H1 (cell line): ENCODE measurements at regions not wholly inside any gene's neighbourhood (a gene's known extent, or its start where the extent isn't known, plus 50 kb on each side); places are given as distances from the start of the nearest gene placed in this dataset.

Experiments used
- CTCF ChIA-PET: fragments of 300-600 bp; sonication (Branson Sonifier 250); formaldehyde crosslinking; loops from one replicate; lab custom pipeline; 2021; ENCODE audit not compliant: partially characterized antibody; lab: Charles Lee
- POLR2A ChIA-PET: fragments of 300-600 bp; sonication (Branson Sonifier 250); formaldehyde crosslinking; loops from one replicate; lab custom pipeline; 2021; ENCODE audit warnings: inconsistent platforms; ENCODE audit not compliant: partially characterized antibody; lab: Charles Lee
- DNase-seq, 2 experiments: peaks; one replicate each; pipeline versions ENCODE4 v3.0.0 to v3.0.0-alpha.2; 2010 to 2022; ENCODE audit warnings: low spot score in 2 of 2, low read depth in 1 of 2, mixed read lengths in 1 of 2
- FAIRE-seq: peaks from 2 replicates; lab custom pipeline; 2011; peaks lifted over from hg19 to GRCh38; lab: Jason Lieb, UNC
- H2AFZ ChIP-seq: 2 replicates; pipeline ENCODE4 v1.8.1; 2012; ENCODE audit warnings: low read length, inconsistent platforms
- H2AK5ac ChIP-seq: 2 replicates; pipeline ENCODE4 v1.6.1; 2013; ENCODE audit warnings: low read depth, low read length
- H2BK120ac ChIP-seq: replicated peaks from 2 replicates; pipeline ENCODE3; 2013; ENCODE audit warnings: low read depth, low read length, inconsistent platforms
- H2BK12ac ChIP-seq: 2 replicates; pipeline ENCODE4 v1.6.1; 2013; ENCODE audit warnings: low read depth, low read length
- H2BK15ac ChIP-seq: 2 replicates; pipeline ENCODE4 v1.6.1; 2013; ENCODE audit warnings: low read length
- H2BK20ac ChIP-seq: 2 replicates; pipeline ENCODE4 v1.6.1; 2013; ENCODE audit warnings: low read length
- H2BK5ac ChIP-seq: 2 replicates; pipeline ENCODE4 v1.6.1; 2013; ENCODE audit warnings: low read depth, low read length
- H3K14ac ChIP-seq: 2 replicates; pipeline ENCODE4 v1.6.1; 2013; ENCODE audit warnings: inconsistent platforms; ENCODE audit not compliant: insufficient read length
- H3K18ac ChIP-seq: 2 replicates; pipeline ENCODE4 v1.6.1; 2013; ENCODE audit warnings: low read length; ENCODE audit errors: extremely low read depth
- H3K23ac ChIP-seq: 2 replicates; pipeline ENCODE4 v1.6.1; 2013; ENCODE audit warnings: inconsistent platforms; ENCODE audit not compliant: insufficient read length
- H3K23me2 ChIP-seq: 2 replicates; pipeline ENCODE4 v1.6.1; 2013; ENCODE audit warnings: low read depth, low read length
- H3K27ac ChIP-seq: 2 replicates; pipeline ENCODE4 v1.6.1; 2011; ENCODE audit warnings: low read depth, low read length, inconsistent platforms
- H3K27me3 ChIP-seq, 4 experiments: replicated peaks in 1 of 4; 1 replicate in 1 of 4; 2 replicates in 3 of 4; pipeline versions ENCODE4 v1.6.1 to v1.8.1; 2011 to 2013; ENCODE audit warnings: low read length in 3 of 4, mild to moderate bottlenecking in 3 of 4, inconsistent platforms in 2 of 4, mixed read lengths in 2 of 4, moderate library complexity in 1 of 4; ENCODE audit not compliant: control insufficient read depth in 3 of 4, insufficient read depth in 3 of 4; ENCODE audit errors: extremely low read depth in 1 of 4
- H3K36me3 ChIP-seq, 4 experiments: 2 replicates each; pipeline versions ENCODE4 v1.6.1 to v1.8.1; 2011 to 2013; ENCODE audit warnings: mild to moderate bottlenecking in 4 of 4, low read length in 3 of 4, moderate library complexity in 2 of 4, control low read depth in 1 of 4, inconsistent platforms in 1 of 4; ENCODE audit not compliant: insufficient read depth in 4 of 4, control insufficient read depth in 2 of 4
- H3K4ac ChIP-seq: replicated peaks from 2 replicates; pipeline ENCODE3; 2013; ENCODE audit warnings: low read length, low read depth, mixed read lengths, inconsistent platforms; ENCODE audit not compliant: insufficient read length
- H3K4me1 ChIP-seq, 4 experiments: replicated peaks in 1 of 4; 1 replicate in 1 of 4; 2 replicates in 3 of 4; pipeline versions ENCODE4 v1.6.1 to v1.8.1; 2011 to 2013; ENCODE audit warnings: low read length in 3 of 4, inconsistent platforms in 2 of 4, mixed read lengths in 1 of 4; ENCODE audit not compliant: insufficient read depth in 4 of 4, control insufficient read depth in 3 of 4
- H3K4me2 ChIP-seq, 2 experiments: 2 replicates each; pipeline versions ENCODE4 v1.6.1 to v1.8.1; 2011 to 2013; ENCODE audit warnings: low read depth in 2 of 2, low read length in 2 of 2, control low read depth in 1 of 2, inconsistent platforms in 1 of 2, mild to moderate bottlenecking in 1 of 2; ENCODE audit not compliant: insufficient read depth in 1 of 2
- H3K4me3 ChIP-seq, 4 experiments: fragments of 200-600, 300-600 bp in 1 of 4; sonication (generic), shearing (Covaris generic), sonication (Bioruptor Twin) in 1 of 4; 2 replicates each; pipeline versions ENCODE4 v1.5.1 to v1.8.1; 2011 to 2016; ENCODE audit warnings: low read length in 4 of 4, low read depth in 3 of 4, control low read depth in 2 of 4, inconsistent platforms in 2 of 4, mild to moderate bottlenecking in 2 of 4, mixed read lengths in 1 of 4, moderate library complexity in 1 of 4; ENCODE audit not compliant: insufficient read depth in 2 of 4; ENCODE audit errors: extremely low read depth in 1 of 4
- H3K56ac ChIP-seq: replicated peaks from 2 replicates; pipeline ENCODE3; 2013; ENCODE audit warnings: low read depth, mild to moderate bottlenecking, mixed read lengths, low read length, inconsistent platforms; ENCODE audit not compliant: insufficient read length
- H3K79me1 ChIP-seq: 2 replicates; pipeline ENCODE4 v1.6.1; 2013; ENCODE audit warnings: low read depth, low read length, control low read depth
- H3K79me2 ChIP-seq, 2 experiments: 2 replicates each; pipeline versions ENCODE4 v1.6.1 to v1.8.1; 2012 to 2013; ENCODE audit warnings: low read length in 2 of 2, mild to moderate bottlenecking in 2 of 2, inconsistent platforms in 1 of 2; ENCODE audit not compliant: insufficient read depth in 2 of 2, control insufficient read depth in 1 of 2
- H3K9ac ChIP-seq, 4 experiments: replicated peaks in 1 of 4; 1 replicate in 1 of 4; 2 replicates in 3 of 4; pipeline versions ENCODE4 v1.6.1 to v1.8.1; 2011 to 2013; ENCODE audit warnings: low read depth in 3 of 4, low read length in 3 of 4, control low read depth in 2 of 4, mild to moderate bottlenecking in 2 of 4, moderate library complexity in 2 of 4, inconsistent platforms in 1 of 4; ENCODE audit errors: extremely low read depth in 1 of 4
- H3K9me3 ChIP-seq, 2 experiments: 2 replicates each; pipeline versions ENCODE4 v1.6.1 to v1.8.1; 2012 to 2013; ENCODE audit warnings: mild to moderate bottlenecking in 2 of 2, moderate library complexity in 2 of 2, control low read depth in 1 of 2, inconsistent platforms in 1 of 2, low read depth in 1 of 2, low read length in 1 of 2, mixed read lengths in 1 of 2; ENCODE audit not compliant: insufficient read depth in 2 of 2
- H4K20me1 ChIP-seq, 2 experiments: replicated peaks in 1 of 2; 2 replicates each; pipeline versions ENCODE3 to v1.8.1; 2011 to 2013; ENCODE audit warnings: inconsistent platforms in 2 of 2, low read length in 2 of 2, mild to moderate bottlenecking in 1 of 2; ENCODE audit not compliant: insufficient read depth in 2 of 2, control insufficient read depth in 1 of 2
- H4K5ac ChIP-seq: 2 replicates; pipeline ENCODE4 v1.6.1; 2013; ENCODE audit warnings: low read length, low read depth, mixed read lengths, inconsistent platforms; ENCODE audit not compliant: insufficient read length
- H4K8ac ChIP-seq: 2 replicates; pipeline ENCODE4 v1.8.0; 2013; ENCODE audit warnings: mild to moderate bottlenecking, moderate library complexity, low read length, inconsistent platforms; ENCODE audit not compliant: insufficient read depth; ENCODE audit errors: extremely low read depth
- H4K91ac ChIP-seq: replicated peaks from 2 replicates; pipeline ENCODE3; 2013; ENCODE audit warnings: low read length, mixed read lengths, inconsistent platforms; ENCODE audit not compliant: insufficient read length
- CEBPB ChIP-seq: IDR thresholded peaks from 2 replicates; pipeline ENCODE4 v1.6.1; 2012; ENCODE audit warnings: low read depth, low read length
- CREB1 ChIP-seq: IDR thresholded peaks from 2 replicates; pipeline ENCODE4 v1.6.1; 2012; ENCODE audit warnings: inconsistent platforms
- EP300 ChIP-seq, 2 experiments: IDR thresholded peaks; 1 replicate in 1 of 2; 2 replicates in 1 of 2; pipeline ENCODE4 v1.6.1; 2011 to 2012; ENCODE audit warnings: low read depth in 2 of 2, low read length in 2 of 2, mild to moderate bottlenecking in 2 of 2, borderline replicate concordance in 1 of 2, inconsistent platforms in 1 of 2, moderate library complexity in 1 of 2
- RAD21 ChIP-seq, 2 experiments: IDR thresholded peaks in 1 of 2; conservative IDR thresholded peaks in 1 of 2; 2 replicates each; pipeline ENCODE4 v1.6.1; 2011; ENCODE audit warnings: low read depth in 2 of 2, low read length in 2 of 2, improper control_type of control experiment in 1 of 2, inconsistent platforms in 1 of 2, mild to moderate bottlenecking in 1 of 2, moderate library complexity in 1 of 2
- SIRT6 ChIP-seq: IDR thresholded peaks from one replicate; pipeline ENCODE4 v1.7.1; 2012; ENCODE audit warnings: low read length, inconsistent platforms
- WGBS, 2 experiments: shearing (Covaris generic) in 1 of 2; methylation state at CpG; one replicate each; pipeline versions ENCODE4 v1.1.6 to v1.1.7; 2013 to 2015; ENCODE audit warnings: low lambda C conversion rate in 2 of 2, mixed read lengths in 2 of 2, inconsistent platforms in 1 of 2, low coverage in 1 of 2, missing lambda C conversion rate in 1 of 2; ENCODE audit not compliant: insufficient replicate concordance in 2 of 2, insufficient coverage in 1 of 2, insufficient read length in 1 of 2; ENCODE audit errors: extremely low coverage in 1 of 2, missing lambda C conversion rate in 1 of 2; 5-methylcytosine and 5-hydroxymethylcytosine counted together

- H3K27me3 ChIP-seq, result no peaks in the 10 kb centered on the region
- no peak overlapping the region for H3K4ac ChIP-seq
- peaks cover 0 to 8% (median 6%) of the 10 kb centered on the region in 4 experiments; a peak in 5 of 7 replicates for H3K4me1 ChIP-seq
- no peaks in the 10 kb centered on the region for H4K20me1 ChIP-seq
- H3K36me3 ChIP-seq, result no peaks in the 10 kb centered on the region
- H2BK15ac ChIP-seq, result no peak overlapping the region
- ChIA-PET POLR2A (no interaction called here), CTCF (no interaction called here)
- no peak overlapping the region for H2BK5ac ChIP-seq
- no peak for FAIRE-seq
- H2BK120ac ChIP-seq, result no peak overlapping the region
- no peak overlapping the region for H4K91ac ChIP-seq
- no peaks in the 10 kb centered on the region for H3K9me3 ChIP-seq
- H2BK20ac ChIP-seq, result no peak overlapping the region
- no peak overlapping the region for H3K18ac ChIP-seq
- no peak overlapping the region for H3K9ac ChIP-seq
- no peak overlapping the region for H2AFZ ChIP-seq
- H2BK12ac ChIP-seq, result no peak overlapping the region
- H3K23ac ChIP-seq, result no peak overlapping the region
- H2AK5ac ChIP-seq, result no peak overlapping the region; the same call in 1 of the 2 replicates
- no peaks in the 10 kb centered on the region for H3K23me2 ChIP-seq
- no peaks in the 10 kb centered on the region for H3K79me2 ChIP-seq
- DNase-seq, result no peak
- no peak overlapping the region for H3K56ac ChIP-seq
- H3K27ac ChIP-seq, result no peak overlapping the region
- no peak overlapping the region for H4K8ac ChIP-seq
- no peak overlapping the region for H4K5ac ChIP-seq
- no peak overlapping the region for H3K14ac ChIP-seq
- H3K79me1 ChIP-seq, result no peaks in the 10 kb centered on the region
- WGBS, 2 experiments, result 88% methylated on average over 8 of the region's 8 CpGs; no CpG with 5 or more reads in 1 of the 2 experiments
- H3K4me2 ChIP-seq, result no peak overlapping the region
- H3K4me3 ChIP-seq, result no peak overlapping the region
- TF ChIP-seq CREB1 (no peak), SIRT6 (no peak), CEBPB (no peak), EP300 (IDR thresholded peaks at IDR 0.05; ENCODE audit: borderline replicate concordance in 1 of 2, low read depth in 2 of 2, low read length in 2 of 2) (no peak), RAD21 (IDR thresholded peaks at IDR 0.05 in 1 of 2, conservative IDR thresholded peaks at IDR 0.05 in 1 of 2; ENCODE audit: low read depth in 2 of 2, low read length in 2 of 2) (no peak)
These were observed 380.8 kb upstream of the ACVR2A start for GRCh38 chr2:147463881-147464520.
